ENCODE measurements at regions not wholly inside any gene's neighbourhood (a gene's known extent, or its start where the extent isn't known, plus 50 kb on each side); places are given as distances from the start of the nearest gene placed in this dataset.

DNA sequence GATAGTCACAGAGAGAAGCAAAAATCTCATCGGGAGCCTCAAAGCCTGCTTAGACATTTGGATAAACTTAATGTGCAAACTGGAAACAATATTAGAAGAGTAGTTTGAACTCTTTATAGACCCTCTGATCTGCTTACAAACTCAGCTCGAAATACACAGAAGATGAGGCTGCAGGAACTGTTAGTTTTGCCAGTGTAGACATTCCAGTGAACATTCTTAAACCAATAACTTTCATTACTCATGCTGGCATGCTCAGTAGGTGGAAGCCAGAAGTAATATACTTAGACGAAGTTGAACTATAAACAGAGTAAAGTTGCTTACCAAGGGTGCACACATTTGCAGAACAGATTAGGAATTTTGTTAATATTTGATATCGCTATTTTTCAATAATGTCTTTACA lies 303.5 kb downstream of the ANKRD50 start:
- TF ChIP-seq, protein P1, sequence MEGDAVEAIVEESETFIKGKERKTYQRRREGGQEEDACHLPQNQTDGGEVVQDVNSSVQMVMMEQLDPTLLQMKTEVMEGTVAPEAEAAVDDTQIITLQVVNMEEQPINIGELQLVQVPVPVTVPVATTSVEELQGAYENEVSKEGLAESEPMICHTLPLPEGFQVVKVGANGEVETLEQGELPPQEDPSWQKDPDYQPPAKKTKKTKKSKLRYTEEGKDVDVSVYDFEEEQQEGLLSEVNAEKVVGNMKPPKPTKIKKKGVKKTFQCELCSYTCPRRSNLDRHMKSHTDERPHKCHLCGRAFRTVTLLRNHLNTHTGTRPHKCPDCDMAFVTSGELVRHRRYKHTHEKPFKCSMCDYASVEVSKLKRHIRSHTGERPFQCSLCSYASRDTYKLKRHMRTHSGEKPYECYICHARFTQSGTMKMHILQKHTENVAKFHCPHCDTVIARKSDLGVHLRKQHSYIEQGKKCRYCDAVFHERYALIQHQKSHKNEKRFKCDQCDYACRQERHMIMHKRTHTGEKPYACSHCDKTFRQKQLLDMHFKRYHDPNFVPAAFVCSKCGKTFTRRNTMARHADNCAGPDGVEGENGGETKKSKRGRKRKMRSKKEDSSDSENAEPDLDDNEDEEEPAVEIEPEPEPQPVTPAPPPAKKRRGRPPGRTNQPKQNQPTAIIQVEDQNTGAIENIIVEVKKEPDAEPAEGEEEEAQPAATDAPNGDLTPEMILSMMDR (IDR thresholded peaks at IDR 0.05): no peak
- TF ChIP-seq ZFX (IDR thresholded peaks at IDR 0.05; ENCODE audit: borderline replicate concordance): no peak

Measured in 22Rv1 (cell line).